ENCODE measurements at regions not wholly inside any gene's neighbourhood (a gene's known extent, or its start where the extent isn't known, plus 50 kb on each side); places are given as distances from the start of the nearest gene placed in this dataset.

DNA sequence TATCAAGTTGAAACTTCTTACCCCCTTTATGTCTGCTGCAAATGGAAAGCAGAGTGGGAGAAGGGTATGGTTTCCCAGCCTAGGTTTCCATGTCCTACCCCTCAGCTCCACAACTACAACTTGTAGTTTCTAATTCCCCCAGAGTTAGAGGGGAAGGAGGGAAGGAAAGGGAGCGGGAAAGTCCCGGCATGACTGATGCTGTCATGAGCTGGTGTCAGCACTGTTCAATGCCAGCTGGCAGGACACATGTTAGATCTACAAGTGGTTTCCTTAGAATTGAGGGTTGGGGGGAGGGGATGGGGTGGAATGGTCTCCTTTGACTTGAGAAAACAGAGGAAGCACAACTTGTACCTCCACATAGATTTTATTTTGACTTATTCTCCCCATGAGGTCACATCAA is 194.0 kb downstream of the MBD2 start:
- TF ChIP-seq, protein P1, sequence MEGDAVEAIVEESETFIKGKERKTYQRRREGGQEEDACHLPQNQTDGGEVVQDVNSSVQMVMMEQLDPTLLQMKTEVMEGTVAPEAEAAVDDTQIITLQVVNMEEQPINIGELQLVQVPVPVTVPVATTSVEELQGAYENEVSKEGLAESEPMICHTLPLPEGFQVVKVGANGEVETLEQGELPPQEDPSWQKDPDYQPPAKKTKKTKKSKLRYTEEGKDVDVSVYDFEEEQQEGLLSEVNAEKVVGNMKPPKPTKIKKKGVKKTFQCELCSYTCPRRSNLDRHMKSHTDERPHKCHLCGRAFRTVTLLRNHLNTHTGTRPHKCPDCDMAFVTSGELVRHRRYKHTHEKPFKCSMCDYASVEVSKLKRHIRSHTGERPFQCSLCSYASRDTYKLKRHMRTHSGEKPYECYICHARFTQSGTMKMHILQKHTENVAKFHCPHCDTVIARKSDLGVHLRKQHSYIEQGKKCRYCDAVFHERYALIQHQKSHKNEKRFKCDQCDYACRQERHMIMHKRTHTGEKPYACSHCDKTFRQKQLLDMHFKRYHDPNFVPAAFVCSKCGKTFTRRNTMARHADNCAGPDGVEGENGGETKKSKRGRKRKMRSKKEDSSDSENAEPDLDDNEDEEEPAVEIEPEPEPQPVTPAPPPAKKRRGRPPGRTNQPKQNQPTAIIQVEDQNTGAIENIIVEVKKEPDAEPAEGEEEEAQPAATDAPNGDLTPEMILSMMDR (conservative IDR thresholded peaks at IDR 0.05), result no peak
- Histone ChIP-seq H3K9ac (ENCODE audit: extremely low read depth, insufficient read length, low read length) (no peak overlapping the region), H2BK20ac (ENCODE audit: low read depth, low read length, poor library complexity, severe bottlenecking) (no peak overlapping the region), H4K91ac (ENCODE audit: insufficient read length, low read depth, low read length) (no peak overlapping the region), H4K5ac (ENCODE audit: insufficient read length, low read depth, low read length) (no peak overlapping the region), H3K79me1 (ENCODE audit: insufficient read depth, low read depth, low read length, poor library complexity, severe bottlenecking) (no peaks in the 10 kb centered on the region), H2AFZ (ENCODE audit: low read length) (no peak overlapping the region), H3K18ac (ENCODE audit: insufficient read length, low read depth, low read length) (no peak overlapping the region), H4K8ac (replicated peaks; ENCODE audit: insufficient read length, low read depth, low read length) (no peak overlapping the region), H3K27ac (ENCODE audit: insufficient read length, low read depth, low read length) (no peak overlapping the region), H3T11ph (ENCODE audit: low read length) (no peak overlapping the region), H3K4ac (ENCODE audit: low read depth, low read length) (no peak overlapping the region), H3K56ac (ENCODE audit: insufficient read length, low read depth, low read length) (no peak overlapping the region), H3K23me2 (ENCODE audit: insufficient read length, low read depth, low read length, poor library complexity, severe bottlenecking) (no peaks in the 10 kb centered on the region), H3K9me3 (ENCODE audit: control insufficient read depth, low read depth, low read length) (no peaks in the 10 kb centered on the region), H3K23ac (ENCODE audit: insufficient read length, low read depth, low read length) (no peak overlapping the region), H3K27me3 (ENCODE audit: insufficient read depth, low read length) (no peaks in the 10 kb centered on the region), H2BK15ac (ENCODE audit: low read depth, low read length) (no peak overlapping the region), H2BK5ac (ENCODE audit: insufficient read length, low read length) (no peak overlapping the region), H2AK5ac (ENCODE audit: insufficient read length, low read length) (no peak overlapping the region), H3K4me1 (ENCODE audit: insufficient read depth, low read length) (no peaks in the 10 kb centered on the region), H3K4me2 (ENCODE audit: insufficient read depth, insufficient read length, low read length) (no peak overlapping the region), H3K14ac (ENCODE audit: insufficient read depth, low read length) (no peak overlapping the region), H4K20me1 (ENCODE audit: control insufficient read depth, insufficient read depth, insufficient read length) (no peaks in the 10 kb centered on the region), H3K79me2 (ENCODE audit: insufficient read depth, low read length) (no peaks in the 10 kb centered on the region), H2BK12ac (ENCODE audit: insufficient read length, low read depth, low read length) (no peak overlapping the region), H2BK120ac (ENCODE audit: low read depth, low read length, poor library complexity, severe bottlenecking) (no peak overlapping the region)
- Mint-ChIP-seq H3K27ac (no peak overlapping the region), H3K27me3 (ENCODE audit: low read depth) (no peaks in the 10 kb centered on the region), H3K4me1 (peaks cover 10 to 11% of the 10 kb centered on the region in 2 experiments), H3K9me3 (no peaks in the 10 kb centered on the region), H3K4me3 (no peak overlapping the region), H3K36me3 (ENCODE audit: insufficient read depth in 1 of 3, low read depth in 3 of 3) (no peaks in the 10 kb centered on the region; a peak in 1 of 7 replicates)
- no CpG with 5 or more reads among the region's 2 CpGs for WGBS (ENCODE audit: extremely low coverage, insufficient read length, low lambda C conversion rate)
- DNase-seq, result no peak

Data from H9 (cell line).